ENCODE measurements at regions not wholly inside any gene's neighbourhood (a gene's known extent, or its start where the extent isn't known, plus 50 kb on each side); places are given as distances from the start of the nearest gene placed in this dataset.

- no peak for TF ChIP-seq JUND (IDR thresholded peaks at IDR 0.05; ENCODE audit: low read depth)
- in situ Hi-C loops (cut with HindIII; ENCODE audit: low pct_unique_long_range_greater_than_20kb, low sequenced_read_pairs), result no loop called here
- no peak for DNase-seq (ENCODE audit: low read depth in 1 of 2, low spot score in 1 of 2)
Measured at GRCh38 chr12:71007020-71007419, 86.5 kb upstream of the PTPRR start.

DNA sequence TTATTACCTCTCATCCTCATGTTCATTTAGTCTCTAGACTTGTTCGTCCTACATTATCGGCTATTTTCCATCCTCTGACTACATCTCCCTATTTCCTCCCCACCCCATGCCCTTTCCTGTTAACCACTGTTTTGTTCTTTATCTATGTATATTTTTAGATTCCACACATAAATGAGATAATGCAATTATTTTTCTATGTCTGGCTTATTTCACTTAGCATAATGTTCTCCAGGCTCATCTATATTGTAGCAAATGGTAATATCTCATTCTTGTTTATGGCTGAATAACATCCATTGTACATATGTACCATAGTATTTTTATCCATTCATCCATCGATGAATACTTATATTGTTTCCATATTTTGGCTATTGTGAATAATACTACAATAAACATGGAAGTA, 84.6 kb upstream of the PTPRR start:
- TF ChIP-seq JUND (IDR thresholded peaks at IDR 0.05; ENCODE audit: low read depth), result no peak
- in situ Hi-C loops (cut with HindIII; ENCODE audit: low pct_unique_long_range_greater_than_20kb, low sequenced_read_pairs), result no loop called here
- no peak for DNase-seq (ENCODE audit: low read depth in 1 of 2, low spot score in 1 of 2)

DNA sequence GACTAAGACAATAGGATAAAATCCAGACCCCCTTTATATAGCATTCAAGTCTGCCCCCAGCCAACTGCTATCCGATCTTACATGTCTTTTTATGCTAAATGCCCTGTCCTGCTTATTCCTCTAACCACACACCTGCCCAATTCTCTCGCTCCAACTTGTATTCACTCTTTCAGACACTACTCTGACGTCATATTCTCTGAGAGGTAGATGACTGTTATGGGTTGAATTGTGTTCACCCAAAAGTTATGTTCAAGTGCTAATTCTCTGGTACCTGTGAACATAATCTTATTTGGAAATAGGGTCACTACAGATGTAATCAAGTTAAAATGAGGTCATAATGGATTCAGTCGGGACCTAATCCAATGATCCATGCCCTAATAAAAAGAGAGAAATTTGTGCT, 84.0 kb upstream of the PTPRR start:
- in situ Hi-C loops (cut with HindIII; ENCODE audit: low pct_unique_long_range_greater_than_20kb, low sequenced_read_pairs), result no loop called here
- TF ChIP-seq JUND (IDR thresholded peaks at IDR 0.05; ENCODE audit: low read depth), result no peak
- no peak for DNase-seq (ENCODE audit: low read depth in 1 of 2, low spot score in 1 of 2)

GRCh38 chr12:71000748-71001147, 80.2 kb upstream of the PTPRR start:
- no peak for DNase-seq (ENCODE audit: low read depth in 1 of 2, low spot score in 1 of 2)
- in situ Hi-C loops (cut with HindIII; ENCODE audit: low pct_unique_long_range_greater_than_20kb, low sequenced_read_pairs), result no loop called here
- no peak for TF ChIP-seq JUND (IDR thresholded peaks at IDR 0.05; ENCODE audit: low read depth)

DNA sequence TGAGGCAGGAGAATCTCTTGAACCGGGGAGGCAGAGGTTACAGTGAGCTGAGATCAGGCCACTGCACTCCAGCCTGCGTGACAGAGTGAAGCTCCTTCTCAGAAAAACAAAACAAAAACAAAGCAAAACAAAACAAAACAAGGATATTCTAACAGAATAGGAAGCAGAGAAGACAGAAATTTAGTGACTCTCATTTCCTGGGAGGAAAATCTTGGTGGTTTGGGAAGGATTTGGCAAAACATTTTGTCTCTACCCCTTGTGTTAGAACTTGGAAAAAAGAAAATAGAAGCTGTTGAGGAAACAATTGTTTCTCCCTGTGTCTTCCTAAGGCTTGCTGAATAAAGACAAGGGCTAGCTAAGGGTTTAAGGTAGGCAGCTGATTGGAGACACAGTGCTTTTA, 79.7 kb upstream of the PTPRR start:
- no peak for DNase-seq (ENCODE audit: low read depth in 1 of 2, low spot score in 1 of 2)
- TF ChIP-seq JUND (IDR thresholded peaks at IDR 0.05; ENCODE audit: low read depth), result no peak
- in situ Hi-C loops (cut with HindIII; ENCODE audit: low pct_unique_long_range_greater_than_20kb, low sequenced_read_pairs), result no loop called here

DNA sequence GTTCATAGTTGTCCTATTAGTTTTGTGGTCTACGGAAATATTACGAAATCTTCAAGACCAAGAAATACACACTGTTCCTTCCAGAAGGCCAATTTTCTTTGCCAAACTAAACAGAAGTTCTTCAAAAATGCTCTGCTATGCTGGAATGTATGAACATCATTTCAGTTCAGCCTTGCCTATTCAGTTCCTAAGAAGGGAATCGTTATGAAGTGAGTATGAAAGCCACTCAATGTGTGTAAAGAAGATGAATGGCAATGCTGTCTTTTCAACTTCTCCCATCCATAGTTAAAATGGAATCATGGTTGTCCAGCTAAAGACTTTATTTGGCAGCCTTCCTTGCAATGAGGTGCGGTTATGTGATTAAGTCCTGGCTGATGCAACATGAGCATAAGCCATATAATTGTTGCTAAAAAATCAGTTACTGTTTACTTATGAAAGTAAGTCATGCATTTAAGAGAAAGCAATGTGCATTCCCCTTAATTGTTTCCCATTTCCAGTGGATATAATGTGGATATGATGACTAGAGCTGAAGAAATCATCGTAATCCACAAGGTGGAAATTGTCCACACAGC, 73.8 kb upstream of the PTPRR start:
- in situ Hi-C loops (cut with HindIII; ENCODE audit: low pct_unique_long_range_greater_than_20kb, low sequenced_read_pairs), result no loop called here
- no peak for TF ChIP-seq JUND (IDR thresholded peaks at IDR 0.05; ENCODE audit: low read depth)
- no peak for DNase-seq (ENCODE audit: low read depth in 1 of 2, low spot score in 1 of 2)

DNA sequence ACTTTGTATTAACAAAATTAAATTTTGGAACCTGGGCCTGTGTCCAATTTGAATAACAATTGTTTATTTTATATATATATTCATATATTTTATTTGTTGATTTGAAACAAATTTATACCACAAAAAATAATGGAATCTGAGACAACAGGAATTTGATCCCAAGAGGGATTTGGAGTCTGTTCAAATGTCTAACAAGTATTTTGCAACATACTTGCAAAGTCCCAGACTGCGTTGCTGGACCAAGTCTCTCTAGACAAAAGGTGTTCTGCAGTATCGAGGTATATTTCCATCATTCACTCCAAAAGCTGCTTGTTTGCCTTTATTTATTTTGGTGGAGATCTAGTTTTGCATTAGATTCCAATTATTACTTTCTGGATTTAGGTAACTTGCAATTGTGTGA, 68.7 kb upstream of the PTPRR start:
- DNase-seq (ENCODE audit: low read depth in 1 of 2, low spot score in 1 of 2), result no peak
- TF ChIP-seq JUND (IDR thresholded peaks at IDR 0.05; ENCODE audit: low read depth), result no peak
- in situ Hi-C loops (cut with HindIII; ENCODE audit: low pct_unique_long_range_greater_than_20kb, low sequenced_read_pairs), result no loop called here

DNA sequence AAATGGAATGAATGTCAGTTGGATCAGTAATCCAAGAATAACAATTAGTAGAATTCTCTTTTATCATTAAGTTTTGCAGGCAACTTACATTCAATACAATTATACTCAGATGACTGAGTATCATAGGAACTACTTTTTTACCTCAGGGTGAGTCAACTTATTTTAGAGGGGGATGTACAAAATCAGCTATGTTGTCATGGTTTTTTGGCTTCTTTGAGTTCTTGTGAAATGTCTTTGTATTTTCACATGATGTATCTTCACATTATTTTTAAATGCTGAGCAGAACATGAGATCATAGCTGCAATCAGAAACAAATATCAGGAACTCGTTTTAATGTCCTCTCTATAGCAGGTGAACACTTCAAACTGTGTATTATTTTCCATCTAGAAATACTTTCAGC, 65.3 kb upstream of the PTPRR start:
- in situ Hi-C loops (cut with HindIII; ENCODE audit: low pct_unique_long_range_greater_than_20kb, low sequenced_read_pairs), result no loop called here
- no peak for DNase-seq (ENCODE audit: low read depth in 1 of 2, low spot score in 1 of 2)
- TF ChIP-seq JUND (IDR thresholded peaks at IDR 0.05; ENCODE audit: low read depth), result no peak

DNA sequence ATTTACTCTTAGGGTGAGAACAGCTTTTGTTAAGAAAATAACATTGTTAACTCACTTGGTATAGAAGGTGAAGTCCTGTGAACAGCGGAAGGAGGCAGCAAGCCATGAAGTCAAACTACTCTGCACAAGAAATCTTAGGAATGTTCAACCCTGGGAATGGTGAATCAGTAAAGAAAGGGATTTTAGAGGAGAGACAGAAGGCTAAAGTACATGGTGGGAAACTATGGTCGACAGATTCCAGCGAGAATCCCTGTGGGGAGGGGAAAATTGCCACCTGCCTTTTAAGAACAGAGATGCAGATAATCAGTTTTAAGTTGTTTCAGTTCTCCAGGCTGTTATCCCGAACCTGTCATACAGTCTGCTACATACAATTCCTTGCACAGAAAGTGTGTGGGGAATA, 63.2 kb upstream of the PTPRR start:
- DNase-seq (ENCODE audit: low read depth in 1 of 2, low spot score in 1 of 2), result no peak
- no peak for TF ChIP-seq JUND (IDR thresholded peaks at IDR 0.05; ENCODE audit: low read depth)
- in situ Hi-C loops (cut with HindIII; ENCODE audit: low pct_unique_long_range_greater_than_20kb, low sequenced_read_pairs), result no loop called here

DNA sequence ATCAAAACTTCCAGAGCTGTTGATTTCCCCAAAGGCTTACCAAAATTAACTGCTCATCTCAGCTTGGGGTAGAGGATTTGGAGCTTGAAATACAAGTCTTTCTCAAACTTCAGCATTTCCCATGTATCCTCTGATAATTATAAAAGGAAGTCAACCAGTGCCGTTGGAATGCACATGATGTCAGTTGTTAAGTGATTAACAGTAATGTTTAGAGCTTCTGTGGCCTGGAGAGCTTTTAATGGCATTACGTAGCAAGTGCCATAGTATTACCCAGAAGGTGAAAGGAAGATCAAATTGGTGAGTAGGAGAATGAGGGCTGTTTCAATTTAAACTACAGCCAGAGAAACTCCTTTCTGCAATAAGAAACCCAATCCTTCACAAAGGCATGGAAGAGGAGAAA, 62.5 kb upstream of the PTPRR start:
- no peak for DNase-seq (ENCODE audit: low read depth in 1 of 2, low spot score in 1 of 2)
- no peak for TF ChIP-seq JUND (IDR thresholded peaks at IDR 0.05; ENCODE audit: low read depth)
- in situ Hi-C loops (cut with HindIII; ENCODE audit: low pct_unique_long_range_greater_than_20kb, low sequenced_read_pairs), result no loop called here

DNA sequence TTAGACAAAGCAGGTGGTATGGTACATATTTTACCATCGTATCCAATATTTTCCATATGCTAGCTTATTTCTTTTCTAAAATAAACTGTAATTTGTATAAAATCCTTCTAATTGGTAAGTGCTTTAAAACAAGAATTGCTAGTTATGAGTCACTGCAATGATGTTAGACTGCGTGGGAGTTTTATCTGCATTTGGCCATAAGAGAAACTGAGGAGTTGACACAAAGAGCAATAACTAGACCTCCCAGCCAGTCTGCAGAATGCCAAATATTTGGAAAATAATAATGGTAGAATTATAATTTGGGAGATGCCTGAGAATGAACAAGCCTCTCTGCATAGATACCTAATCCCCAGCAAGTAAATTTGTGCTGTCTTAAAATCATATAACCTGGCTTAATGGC, 61.7 kb upstream of the PTPRR start:
- no peak for DNase-seq (ENCODE audit: low read depth in 1 of 2, low spot score in 1 of 2)
- in situ Hi-C loops (cut with HindIII; ENCODE audit: low pct_unique_long_range_greater_than_20kb, low sequenced_read_pairs), result no loop called here
- TF ChIP-seq JUND (IDR thresholded peaks at IDR 0.05; ENCODE audit: low read depth), result no peak

- in situ Hi-C loops (cut with HindIII; ENCODE audit: low pct_unique_long_range_greater_than_20kb, low sequenced_read_pairs), result no loop called here
- DNase-seq (ENCODE audit: low read depth in 1 of 2, low spot score in 1 of 2), result no peak
- TF ChIP-seq JUND (IDR thresholded peaks at IDR 0.05; ENCODE audit: low read depth), result no peak
Measured at GRCh38 chr12:70971001-70971794, 50.7 kb upstream of the PTPRR start.
